B cell (primary cell): ENCODE measurements at regions not wholly inside any gene's neighbourhood (a gene's known extent, or its start where the extent isn't known, plus 50 kb on each side); places are given as distances from the start of the nearest gene placed in this dataset.

Experiments
- ATAC-seq: fragments of 200-7000 bp; cut with Tn5 transposase; one replicate; pipeline ENCODE4 v1.10.0; 2021; ENCODE audit warnings: low read depth, mild to moderate bottlenecking, moderate number of reproducible peaks, moderate library complexity
- CTCF ChIA-PET: fragments of 350-600 bp; sonication (Branson Sonifier 250); formaldehyde crosslinking; loops from one replicate; lab custom pipeline; 2021; ENCODE audit warnings: antibody characterized with exemption, inconsistent platforms; lab: Charles Lee
- POLR2A ChIA-PET: fragments of 350-600 bp; sonication (Branson Sonifier 250); formaldehyde crosslinking; loops from one replicate; lab custom pipeline; 2021; ENCODE audit warnings: antibody characterized with exemption; lab: Charles Lee
- DNase-seq: peaks from one replicate; pipeline ENCODE4 v3.0.0; 2013
- H2AFZ ChIP-seq: 2 replicates; pipeline ENCODE4 v1.6.1; 2012; ENCODE audit warnings: mild to moderate bottlenecking, low read depth, low read length; ENCODE audit not compliant: insufficient read depth, poor library complexity, severe bottlenecking
- H3K27ac ChIP-seq, 2 donors: 1 replicate in 1 of 2; 2 replicates in 1 of 2; pipeline ENCODE4 v1.5.1; 2012 to 2013; ENCODE audit warnings: low read length in 2 of 2, mild to moderate bottlenecking in 2 of 2, moderate library complexity in 1 of 2
- H3K27me3 ChIP-seq, 4 experiments: fragments of 200-600 bp in 1 of 4; sonication (generic) in 1 of 4; replicated peaks in 1 of 4; 1 replicate in 2 of 4; 2 replicates in 2 of 4; pipeline versions ENCODE4 v1.6.1 to v1.7.0; 2013 to 2016; ENCODE audit warnings: low read length in 3 of 4, mild to moderate bottlenecking in 2 of 4, mixed read lengths in 1 of 4, moderate library complexity in 1 of 4; ENCODE audit not compliant: insufficient read depth in 4 of 4, control insufficient read depth in 3 of 4; ENCODE audit errors: control extremely low read depth in 1 of 4
- H3K36me3 ChIP-seq, 2 experiments: replicated peaks in 1 of 2; 1 replicate in 1 of 2; 2 replicates in 1 of 2; pipeline versions ENCODE4 v1.6.1 to v1.7.1; 2013; ENCODE audit warnings: low read length in 1 of 2; ENCODE audit not compliant: insufficient read depth in 2 of 2, control insufficient read depth in 1 of 2; ENCODE audit errors: control extremely low read depth in 1 of 2, extremely low read depth in 1 of 2
- H3K4me1 ChIP-seq, 2 donors: fragments of 200-600 bp in 1 of 2; sonication (generic) in 1 of 2; 1 replicate in 1 of 2; 2 replicates in 1 of 2; pipeline versions ENCODE4 v1.5.1 to v1.6.1; 2013 to 2017; ENCODE audit warnings: low read length in 2 of 2; ENCODE audit not compliant: control insufficient read depth in 2 of 2, insufficient read depth in 2 of 2
- H3K4me2 ChIP-seq: replicated peaks from 2 replicates; pipeline ENCODE3; 2012; ENCODE audit warnings: mild to moderate bottlenecking, low read depth, low read length; ENCODE audit not compliant: poor library complexity, severe bottlenecking
- H3K4me3 ChIP-seq, 5 experiments: fragments of 200-600 bp in 1 of 5; sonication (generic) in 1 of 5; 1 replicate in 3 of 5; 2 replicates in 2 of 5; pipeline versions ENCODE4 v1.5.1 to v1.7.0; 2011 to 2016; ENCODE audit warnings: low read length in 4 of 5, mild to moderate bottlenecking in 4 of 5, low read depth in 2 of 5, control low read depth in 1 of 5, moderate library complexity in 1 of 5; ENCODE audit not compliant: insufficient read depth in 1 of 5; ENCODE audit errors: control extremely low read depth in 1 of 5, extremely low read depth in 1 of 5
- H3K79me2 ChIP-seq: fragments of 200-600 bp; sonication (generic); one replicate; pipeline ENCODE4 v1.6.0; 2016; ENCODE audit warnings: low read length; ENCODE audit not compliant: control insufficient read depth, insufficient read depth
- H3K9ac ChIP-seq: fragments of 200-600 bp; sonication (generic); 2 replicates; pipeline ENCODE4 v1.6.1; 2017; ENCODE audit warnings: mild to moderate bottlenecking, low read length, moderate library complexity
- H3K9me3 ChIP-seq, 3 donors: one replicate each; pipeline versions ENCODE4 v1.6.1 to v1.7.1; 2013; ENCODE audit warnings: low read length in 2 of 3; ENCODE audit not compliant: control insufficient read depth in 2 of 3, insufficient read depth in 1 of 3; ENCODE audit errors: control extremely low read depth in 1 of 3
- H4K20me1 ChIP-seq: 2 replicates; pipeline ENCODE4 v1.6.0; 2012; ENCODE audit warnings: mild to moderate bottlenecking, low read length; ENCODE audit not compliant: insufficient read depth, control insufficient read depth, poor library complexity, severe bottlenecking
- H3K27ac Mint-ChIP-seq: one replicate; pipeline ENCODE4 v1.8.0; 2021; ENCODE audit warnings: mixed read lengths
- H3K27me3 Mint-ChIP-seq: one replicate; pipeline ENCODE4 v1.8.0; 2021; ENCODE audit warnings: mixed read lengths
- H3K4me1 Mint-ChIP-seq: one replicate; pipeline ENCODE4 v1.8.0; 2021; ENCODE audit warnings: mixed read lengths
- H3K4me3 Mint-ChIP-seq: one replicate; pipeline ENCODE4 v1.8.0; 2021; ENCODE audit warnings: mixed read lengths
- H3K9me3 Mint-ChIP-seq: one replicate; pipeline ENCODE4 v1.8.0; 2022; ENCODE audit warnings: mixed read lengths; ENCODE audit not compliant: insufficient read depth
- EZH2 ChIP-seq: IDR thresholded peaks from 2 replicates; pipeline ENCODE4 v1.6.1; 2012; ENCODE audit warnings: borderline replicate concordance, low read depth, mild to moderate bottlenecking, moderate library complexity, low read length; ENCODE audit not compliant: insufficient read depth, poor library complexity, severe bottlenecking
- WGBS: methylation state at CpG from one replicate; pipeline ENCODE4 v1.1.5; 2013; ENCODE audit warnings: missing lambda C conversion rate; ENCODE audit not compliant: insufficient coverage; 5-methylcytosine and 5-hydroxymethylcytosine counted together
- intact Hi-C: fragments of 100-400 bp; cut with micrococcal nuclease; formaldehyde crosslinking; loops from one replicate; pipeline ENCODE4 v1.10.0; 2022
- TF ChIP-seq, protein P1 (sequence below): fragments of 200-600 bp; IDR thresholded peaks from one replicate; pipeline ENCODE4 v1.8.0; 2022; ENCODE audit warnings: antibody characterized with exemption, mild to moderate bottlenecking

GRCh38 chr13:24983094-24983493 lies 112.8 kb upstream of the PABPC3 start:
- no peak for TF ChIP-seq EZH2
- TF ChIP-seq, protein P1, sequence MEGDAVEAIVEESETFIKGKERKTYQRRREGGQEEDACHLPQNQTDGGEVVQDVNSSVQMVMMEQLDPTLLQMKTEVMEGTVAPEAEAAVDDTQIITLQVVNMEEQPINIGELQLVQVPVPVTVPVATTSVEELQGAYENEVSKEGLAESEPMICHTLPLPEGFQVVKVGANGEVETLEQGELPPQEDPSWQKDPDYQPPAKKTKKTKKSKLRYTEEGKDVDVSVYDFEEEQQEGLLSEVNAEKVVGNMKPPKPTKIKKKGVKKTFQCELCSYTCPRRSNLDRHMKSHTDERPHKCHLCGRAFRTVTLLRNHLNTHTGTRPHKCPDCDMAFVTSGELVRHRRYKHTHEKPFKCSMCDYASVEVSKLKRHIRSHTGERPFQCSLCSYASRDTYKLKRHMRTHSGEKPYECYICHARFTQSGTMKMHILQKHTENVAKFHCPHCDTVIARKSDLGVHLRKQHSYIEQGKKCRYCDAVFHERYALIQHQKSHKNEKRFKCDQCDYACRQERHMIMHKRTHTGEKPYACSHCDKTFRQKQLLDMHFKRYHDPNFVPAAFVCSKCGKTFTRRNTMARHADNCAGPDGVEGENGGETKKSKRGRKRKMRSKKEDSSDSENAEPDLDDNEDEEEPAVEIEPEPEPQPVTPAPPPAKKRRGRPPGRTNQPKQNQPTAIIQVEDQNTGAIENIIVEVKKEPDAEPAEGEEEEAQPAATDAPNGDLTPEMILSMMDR = no peak
- no peak overlapping the region for H2AFZ ChIP-seq
- H3K4me3 ChIP-seq = no peak overlapping the region
- Mint-ChIP-seq H3K27me3 (peaks cover 45% of the 10 kb centered on the region), H3K27ac (no peak overlapping the region), H3K9me3 (no peaks in the 10 kb centered on the region), H3K4me1 (peaks cover 8% of the 10 kb centered on the region), H3K4me3 (no peak overlapping the region)
- ChIA-PET CTCF (interaction anchor here (0.5 to 2.0 kb wide), 2 partner anchors 13 to 97 kb away, joined by 3 to 7 read pairs; no protein-coding TSS in a partner anchor), POLR2A (no interaction called here)
- H3K9ac ChIP-seq = no peak overlapping the region
- no peak overlapping the region for H3K27ac ChIP-seq
- no peaks in the 10 kb centered on the region for H3K36me3 ChIP-seq
- peaks cover 0 to 9% (median 0%) of the 10 kb centered on the region in 4 experiments for H3K27me3 ChIP-seq
- 93% methylated on average over 8 of the region's 8 CpGs for WGBS
- no peaks in the 10 kb centered on the region for H3K4me1 ChIP-seq
- no peaks in the 10 kb centered on the region for H3K9me3 ChIP-seq
- DNase-seq = no peak
- no peaks in the 10 kb centered on the region for H3K79me2 ChIP-seq
- ATAC-seq = no peak
- no peak overlapping the region for H3K4me2 ChIP-seq
- intact Hi-C loops = no loop called here
- no peaks in the 10 kb centered on the region for H4K20me1 ChIP-seq

DNA sequence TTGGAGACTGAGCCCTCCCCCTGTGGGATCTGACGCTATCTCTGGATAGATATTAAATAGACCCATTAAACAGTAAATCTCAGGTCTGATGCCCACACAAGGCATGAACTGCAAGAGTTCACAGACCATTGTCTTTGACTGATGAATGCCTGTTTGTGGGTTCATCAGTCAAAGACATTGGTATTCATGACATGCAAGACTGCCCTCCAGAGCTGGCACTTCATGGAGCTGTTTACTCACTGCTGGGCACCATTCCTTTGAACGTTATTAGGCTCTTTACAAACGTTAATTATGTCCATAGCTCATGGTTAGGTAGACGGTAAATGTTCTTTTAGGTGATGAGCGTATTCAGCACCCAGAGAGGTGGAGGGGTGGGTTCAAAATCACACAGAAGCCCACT lies 111.8 kb upstream of the PABPC3 start:
- no peaks in the 10 kb centered on the region for H3K9me3 ChIP-seq
- no peaks in the 10 kb centered on the region for H3K9me3 Mint-ChIP-seq
- intact Hi-C loops = no loop called here
- peaks cover 9% of the 10 kb centered on the region for H3K4me1 Mint-ChIP-seq
- DNase-seq (no peak), ATAC-seq (no peak)
- H3K4me3 ChIP-seq = no peak overlapping the region
- no peak overlapping the region for H3K4me2 ChIP-seq
- H4K20me1 ChIP-seq = no peaks in the 10 kb centered on the region
- peaks cover 0 to 17% (median 1%) of the 10 kb centered on the region in 4 experiments for H3K27me3 ChIP-seq
- H3K4me1 ChIP-seq = no peaks in the 10 kb centered on the region
- TF ChIP-seq EZH2 = no peak
- TF ChIP-seq, protein P1 = no peak
- POLR2A ChIA-PET = no interaction called here
- CTCF ChIA-PET = interaction anchor here (1.2 kb wide), 1 partner anchor 11 kb away, joined by 3 read pairs; no protein-coding TSS in a partner anchor
- H3K27me3 Mint-ChIP-seq = peaks cover 51% of the 10 kb centered on the region
- no peak overlapping the region for H2AFZ ChIP-seq
- H3K27ac ChIP-seq = no peak overlapping the region
- 83% methylated on average over 4 of the region's 5 CpGs for WGBS
- no peak overlapping the region for H3K4me3 Mint-ChIP-seq
- no peaks in the 10 kb centered on the region for H3K79me2 ChIP-seq
- H3K27ac Mint-ChIP-seq = no peak overlapping the region
- H3K9ac ChIP-seq = no peak overlapping the region
- H3K36me3 ChIP-seq = no peaks in the 10 kb centered on the region
